Small intestine (tissue), 7 donors: ENCODE measurements at regions not wholly inside any gene's neighbourhood (a gene's known extent, or its start where the extent isn't known, plus 50 kb on each side); places are given as distances from the start of the nearest gene placed in this dataset.

Source experiments
- DNase-seq, 2 donors: peaks; one replicate each; pipeline versions ENCODE4 v3.0.0 to v3.0.0-alpha.2; 2013
- FAIRE-seq: peaks from 2 replicates; lab custom pipeline; 2012; peaks lifted over from hg19 to GRCh38; lab: Jason Lieb, UNC
- H3K27ac ChIP-seq, 3 donors: one replicate each; pipeline ENCODE4 v1.5.1; 2013; ENCODE audit warnings: low read length in 2 of 3, mild to moderate bottlenecking in 2 of 3, control low read depth in 1 of 3, inconsistent platforms in 1 of 3, low read depth in 1 of 3, moderate library complexity in 1 of 3
- H3K27me3 ChIP-seq, 3 donors: one replicate each; pipeline ENCODE4 v1.6.1; 2013; ENCODE audit warnings: low read length in 3 of 3, inconsistent platforms in 1 of 3; ENCODE audit not compliant: control insufficient read depth in 3 of 3, insufficient read depth in 3 of 3
- H3K36me3 ChIP-seq, 3 donors: one replicate each; pipeline ENCODE4 v1.6.1; 2013; ENCODE audit warnings: low read length in 3 of 3, inconsistent platforms in 1 of 3, low read depth in 1 of 3, mild to moderate bottlenecking in 1 of 3, moderate library complexity in 1 of 3; ENCODE audit not compliant: control insufficient read depth in 3 of 3, insufficient read depth in 2 of 3
- H3K4me1 ChIP-seq, 3 donors: one replicate each; pipeline ENCODE4 v1.6.1; 2013; ENCODE audit warnings: low read length in 2 of 3, inconsistent platforms in 1 of 3, low read depth in 1 of 3, mild to moderate bottlenecking in 1 of 3, moderate library complexity in 1 of 3; ENCODE audit not compliant: control insufficient read depth in 3 of 3, insufficient read depth in 2 of 3
- H3K4me3 ChIP-seq, 3 donors: one replicate each; pipeline ENCODE4 v1.5.1; 2013; ENCODE audit warnings: low read length in 3 of 3, control low read depth in 1 of 3, inconsistent platforms in 1 of 3, low read depth in 1 of 3, mild to moderate bottlenecking in 1 of 3, moderate library complexity in 1 of 3
- H3K9me3 ChIP-seq, 2 donors: one replicate each; pipeline ENCODE4 v1.6.1; 2013; ENCODE audit warnings: low read depth in 1 of 2, low read length in 1 of 2; ENCODE audit not compliant: control insufficient read depth in 2 of 2, insufficient read depth in 1 of 2
- WGBS, 3 donors: extraction: QIAGEN DNeasy Blood & Tissue Kit; methylation state at CpG; one replicate each; pipeline ENCODE4 v1.1.7; 2013; 5-methylcytosine and 5-hydroxymethylcytosine counted together
- donor health status: healthy with polysubstance abuse.
- donor health status: control.
- donor health status: control.
- donor health status: Bipolar disorder and iron deficiency.
- donor health status: healthy.

DNA sequence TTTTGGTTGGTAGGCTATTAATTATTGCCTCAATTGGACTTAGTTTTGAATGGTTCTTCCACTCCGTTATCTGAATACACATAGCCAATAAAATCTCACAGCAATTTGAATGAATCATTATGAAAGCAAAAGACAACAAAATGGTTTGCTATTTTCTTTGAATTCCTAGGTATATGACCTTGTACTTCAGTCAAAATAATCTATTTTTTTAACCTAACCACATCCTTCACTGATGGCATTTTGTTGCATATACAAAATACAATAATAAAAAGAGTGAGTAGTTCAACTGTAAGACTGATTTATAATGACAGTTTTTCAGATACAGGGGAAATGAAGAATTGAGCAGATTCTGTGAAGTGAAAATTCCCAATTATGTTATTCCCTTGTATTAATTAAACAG lies 433.1 kb downstream of the HTR7 start:
- FAIRE-seq, result no peak

DNA sequence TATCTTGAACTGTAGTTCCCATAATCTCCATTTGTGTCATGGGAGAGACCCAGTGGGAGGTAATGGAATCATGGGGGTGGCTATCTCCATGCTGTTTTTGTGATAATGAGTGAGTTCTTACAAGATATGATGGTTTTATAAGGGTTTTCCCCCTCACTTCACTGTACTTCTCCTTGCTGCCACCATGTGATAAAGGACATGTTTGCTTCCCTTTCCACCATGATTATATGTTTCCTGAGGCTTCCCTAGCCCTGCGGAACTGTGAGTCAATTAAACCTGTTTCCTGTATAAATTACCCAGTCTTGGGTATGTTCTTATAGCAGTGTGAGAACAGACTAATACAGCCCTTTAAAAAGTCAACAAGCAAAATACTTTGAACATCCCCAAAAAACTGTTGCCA lies 427.7 kb downstream of the HTR7 start:
- no peaks in the 10 kb centered on the region for H3K4me1 ChIP-seq
- FAIRE-seq, result no peak
- no peaks in the 10 kb centered on the region for H3K9me3 ChIP-seq
- no peak overlapping the region for H3K4me3 ChIP-seq
- DNase-seq, result no peak
- no peak overlapping the region for H3K27ac ChIP-seq
- WGBS, 3 donors, result 74 to 91% (median 75%) methylated on average over 1 of the region's 1 CpG
- H3K36me3 ChIP-seq, result no peaks in the 10 kb centered on the region
- no peaks in the 10 kb centered on the region for H3K27me3 ChIP-seq

More for the DNA sequence above, 433.1 kb downstream of the HTR7 start:
- Histone ChIP-seq H3K9me3 (no peaks in the 10 kb centered on the region), H3K4me3 (no peak overlapping the region), H3K4me1 (no peaks in the 10 kb centered on the region), H3K27me3 (no peaks in the 10 kb centered on the region), H3K36me3 (no peaks in the 10 kb centered on the region), H3K27ac (no peak overlapping the region)
- 47 to 79% (median 53%) methylated on average over 1 of the region's 1 CpG for WGBS, 3 donors
- no peak for DNase-seq

DNA sequence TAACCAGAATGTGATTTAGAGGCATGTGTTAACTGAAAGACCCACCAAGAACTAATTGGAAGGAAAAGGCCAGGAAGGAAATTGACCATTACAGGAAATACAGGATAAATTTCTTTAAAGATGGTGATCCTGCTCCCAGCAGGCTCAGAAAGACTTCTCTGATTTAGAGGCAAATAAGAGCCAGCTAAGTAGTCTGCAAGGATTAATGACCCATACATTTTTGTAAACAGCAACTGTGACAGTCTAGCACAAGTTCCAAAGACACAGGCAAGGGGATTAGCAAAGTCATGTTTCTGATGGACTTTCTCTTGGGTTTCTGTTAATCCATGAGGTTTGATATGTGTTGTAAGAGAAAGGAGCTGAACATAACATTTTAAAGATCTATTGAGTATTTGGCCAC lies 425.0 kb downstream of the HTR7 start:
- H3K4me3 ChIP-seq, result no peak overlapping the region
- H3K4me1 ChIP-seq, result no peaks in the 10 kb centered on the region
- no peaks in the 10 kb centered on the region for H3K9me3 ChIP-seq
- H3K27ac ChIP-seq, result no peak overlapping the region
- no peaks in the 10 kb centered on the region for H3K27me3 ChIP-seq
- DNase-seq (no peak), FAIRE-seq (no peak)
- no peaks in the 10 kb centered on the region for H3K36me3 ChIP-seq

DNA sequence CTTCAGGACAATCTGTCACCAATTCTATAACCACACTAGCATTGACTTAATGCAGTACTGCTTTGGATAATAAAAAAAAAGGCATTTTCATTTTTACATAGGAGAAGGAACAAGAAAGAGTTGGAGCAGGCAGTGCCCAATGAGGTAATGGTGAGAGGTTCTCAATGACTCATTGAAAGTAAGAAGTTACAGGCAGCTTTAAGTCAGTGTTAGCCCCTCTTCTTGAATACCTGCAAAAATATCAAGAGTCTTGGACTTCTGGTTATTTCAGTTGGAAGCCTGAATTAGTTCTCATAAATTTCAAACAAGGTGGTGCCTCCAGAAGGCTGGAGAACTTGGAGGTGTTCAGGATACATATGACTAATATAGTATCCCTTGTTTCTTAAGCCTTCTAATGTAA lies 422.5 kb downstream of the HTR7 start:
- H3K36me3 ChIP-seq, result no peaks in the 10 kb centered on the region
- no peak for DNase-seq
- no peaks in the 10 kb centered on the region for H3K27me3 ChIP-seq
- H3K4me3 ChIP-seq, result no peak overlapping the region
- H3K9me3 ChIP-seq, result no peaks in the 10 kb centered on the region
- H3K27ac ChIP-seq, result no peak overlapping the region
- no peak for FAIRE-seq
- H3K4me1 ChIP-seq, result no peaks in the 10 kb centered on the region

DNA sequence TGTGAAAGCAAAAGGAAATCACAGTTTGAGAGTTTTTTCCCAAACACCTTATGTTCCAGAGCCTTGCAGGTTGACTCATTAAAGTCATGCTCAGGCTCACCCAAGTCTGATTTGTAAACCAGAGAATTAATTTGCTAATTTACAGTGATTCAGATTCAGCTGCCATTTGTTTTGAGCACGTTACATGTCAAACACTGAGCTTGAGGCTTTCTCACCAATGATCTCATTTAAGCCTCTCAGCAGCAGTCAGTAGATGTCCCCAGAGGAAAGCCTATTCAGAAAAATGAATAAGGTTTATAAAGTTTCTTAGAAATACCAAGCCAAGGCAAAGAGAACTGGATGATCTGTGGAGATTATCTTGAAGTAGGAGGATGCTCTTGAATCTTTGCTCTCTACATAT lies 420.4 kb downstream of the HTR7 start:
- H3K36me3 ChIP-seq, result no peaks in the 10 kb centered on the region
- H3K27ac ChIP-seq, result no peak overlapping the region
- no peaks in the 10 kb centered on the region for H3K4me1 ChIP-seq
- peaks cover 0 to 12% of the 10 kb centered on the region in 2 donors for H3K9me3 ChIP-seq
- no peak overlapping the region for H3K4me3 ChIP-seq
- DNase-seq (no peak), FAIRE-seq (no peak)
- 48 to 58% (median 55%) methylated on average over 1 of the region's 1 CpG for WGBS, 3 donors
- no peaks in the 10 kb centered on the region for H3K27me3 ChIP-seq

DNA sequence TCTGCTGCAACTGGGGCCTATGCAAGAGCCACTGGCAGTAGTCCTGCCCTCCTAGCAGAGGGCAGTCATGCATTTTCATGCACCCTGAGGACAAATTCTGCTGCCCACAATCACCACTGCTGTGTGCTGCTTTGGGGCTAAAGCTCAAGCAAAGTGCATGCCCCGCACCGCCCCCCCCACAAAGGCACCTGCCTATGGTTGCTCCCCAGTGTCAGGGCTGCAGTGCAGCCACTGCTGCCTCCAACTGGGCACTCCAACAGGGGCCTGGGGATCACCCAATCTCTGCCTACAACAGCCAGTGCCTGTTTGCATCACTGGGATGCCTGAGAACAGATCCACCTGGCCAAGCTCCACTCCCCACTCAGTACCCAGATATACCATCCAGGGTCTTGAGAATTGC lies 417.0 kb downstream of the HTR7 start:
- no peaks in the 10 kb centered on the region for H3K27me3 ChIP-seq
- 93 to 100% (median 95%) methylated on average over 2 of the region's 2 CpGs for WGBS, 3 donors
- no peaks in the 10 kb centered on the region for H3K4me1 ChIP-seq
- DNase-seq (no peak), FAIRE-seq (no peak)
- H3K36me3 ChIP-seq, result no peaks in the 10 kb centered on the region
- H3K4me3 ChIP-seq, result no peak overlapping the region
- peaks cover 0 to 12% of the 10 kb centered on the region in 2 donors for H3K9me3 ChIP-seq
- no peak overlapping the region for H3K27ac ChIP-seq

DNA sequence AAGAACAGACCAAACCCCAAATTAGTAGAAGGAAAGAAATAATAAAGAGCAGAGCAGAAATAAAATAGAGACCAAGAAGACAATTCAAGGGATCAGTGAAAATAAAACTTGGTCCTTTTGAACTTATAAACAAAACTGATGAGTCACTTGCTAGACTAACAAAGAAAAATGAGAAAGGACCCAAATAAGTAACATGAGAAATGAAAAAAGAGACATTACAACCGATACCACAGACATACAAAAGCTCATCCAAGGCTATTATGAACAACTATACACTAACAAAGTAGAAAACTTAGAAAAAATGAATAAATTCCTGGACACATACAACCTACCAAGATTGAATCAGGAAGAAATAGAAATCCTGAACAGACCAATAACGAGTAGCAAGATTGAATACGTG lies 414.5 kb downstream of the HTR7 start:
- Histone ChIP-seq H3K9me3 (peaks cover 0 to 12% of the 10 kb centered on the region in 2 donors), H3K27me3 (no peaks in the 10 kb centered on the region), H3K4me1 (no peaks in the 10 kb centered on the region), H3K27ac (no peak overlapping the region), H3K4me3 (no peak overlapping the region), H3K36me3 (no peaks in the 10 kb centered on the region)
- WGBS, 3 donors, result 79 to 81% (median 80%) methylated on average over 3 of the region's 3 CpGs
- DNase-seq (no peak), FAIRE-seq (no peak)

DNA sequence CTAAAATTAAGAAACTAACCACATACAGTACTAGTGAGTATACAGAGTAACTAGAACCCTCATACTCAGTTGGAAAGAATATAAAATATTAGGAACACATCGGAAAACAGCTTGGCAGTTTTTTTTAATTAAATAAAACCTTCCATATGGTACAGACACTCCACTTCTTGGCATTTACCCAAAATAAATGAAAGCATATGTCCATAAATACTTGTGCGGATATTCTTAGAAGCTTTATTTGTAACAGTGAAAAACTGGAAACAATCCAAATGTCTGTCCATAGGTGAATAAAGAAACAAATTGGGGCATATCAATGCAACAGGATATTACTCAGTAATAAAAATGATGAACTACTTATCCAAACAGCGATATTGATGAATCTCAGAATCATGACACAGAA lies 410.0 kb downstream of the HTR7 start:
- FAIRE-seq (no peak), DNase-seq (no peak)
- Histone ChIP-seq H3K27ac (no peak overlapping the region), H3K4me1 (no peaks in the 10 kb centered on the region), H3K36me3 (no peaks in the 10 kb centered on the region), H3K9me3 (no peaks in the 10 kb centered on the region), H3K27me3 (no peaks in the 10 kb centered on the region), H3K4me3 (no peak overlapping the region)
- WGBS, 3 donors, result 51 to 68% (median 59%) methylated on average over 3 of the region's 3 CpGs

DNA sequence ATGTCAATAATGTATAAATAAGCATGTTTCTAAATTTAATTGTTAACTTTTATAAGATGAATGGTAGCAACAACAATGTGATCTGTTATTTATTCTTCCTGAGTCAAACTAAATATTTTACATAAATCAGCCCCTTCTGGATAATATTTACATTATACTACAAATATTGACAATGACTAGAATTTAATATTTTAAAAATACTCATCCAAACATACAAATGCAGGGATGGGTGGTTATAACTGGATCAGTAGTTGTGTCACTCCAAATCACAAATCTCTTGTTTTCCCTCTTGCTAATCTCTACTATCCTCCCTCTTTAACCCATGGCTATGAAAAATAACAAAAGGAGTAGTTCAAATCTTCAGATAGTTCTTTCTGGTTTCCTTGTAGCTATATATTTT lies 407.0 kb downstream of the HTR7 start:
- H3K36me3 ChIP-seq, result no peaks in the 10 kb centered on the region
- no peak for FAIRE-seq

More for the DNA sequence above, 407.0 kb downstream of the HTR7 start:
- H3K4me1 ChIP-seq, result no peaks in the 10 kb centered on the region
- no peak overlapping the region for H3K4me3 ChIP-seq
- no peak for DNase-seq
- no peak overlapping the region for H3K27ac ChIP-seq
- H3K9me3 ChIP-seq, result no peaks in the 10 kb centered on the region
- no peaks in the 10 kb centered on the region for H3K27me3 ChIP-seq
